ENCODE measurements at regions not wholly inside any gene's neighbourhood (a gene's known extent, or its start where the extent isn't known, plus 50 kb on each side); places are given as distances from the start of the nearest gene placed in this dataset.

DNA sequence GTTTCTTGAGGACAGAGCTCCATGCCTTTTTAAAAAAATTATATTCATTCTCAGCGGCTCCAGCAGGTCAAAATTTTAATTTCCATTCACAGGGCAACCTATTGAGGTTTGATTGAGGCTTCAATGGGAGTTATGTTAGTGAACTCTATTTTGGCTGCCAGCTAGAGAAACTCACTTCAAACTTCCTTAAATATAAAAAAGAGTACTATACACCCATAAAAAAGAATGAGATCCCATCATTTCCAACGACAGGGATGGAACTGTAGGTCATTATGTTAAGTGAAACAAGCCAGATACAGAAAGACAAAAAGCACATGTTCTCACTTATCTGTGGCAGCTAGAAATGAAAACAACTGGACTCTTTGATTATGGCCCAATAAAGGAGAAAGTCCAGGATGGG, 176.8 kb upstream of the IL12B start:
- no peak overlapping the region for H3K9ac ChIP-seq (ENCODE audit: low read length in 5 of 5)
- no peaks in the 10 kb centered on the region for H3K9me3 ChIP-seq (ENCODE audit: control insufficient read depth in 5 of 5, low read length in 5 of 5)
- H3K4me1 ChIP-seq (ENCODE audit: control insufficient read depth in 5 of 5, insufficient read depth in 5 of 5, low read length in 5 of 5): peaks cover 0 to 4% (median 3%) of the 10 kb centered on the region in 5 donors
- H3K36me3 ChIP-seq (ENCODE audit: control insufficient read depth in 5 of 5, insufficient read depth in 5 of 5, low read length in 5 of 5): no peaks in the 10 kb centered on the region
- H3K4me3 ChIP-seq (ENCODE audit: low read depth in 1 of 5, low read length in 5 of 5): no peak overlapping the region
- H3K27ac ChIP-seq (ENCODE audit: low read depth, low read length): no peak overlapping the region
- H3K27me3 ChIP-seq (ENCODE audit: control insufficient read depth in 5 of 5, insufficient read depth in 4 of 5, low read length in 5 of 5): peaks cover 0 to 2% (median 0%) of the 10 kb centered on the region in 5 donors

DNA sequence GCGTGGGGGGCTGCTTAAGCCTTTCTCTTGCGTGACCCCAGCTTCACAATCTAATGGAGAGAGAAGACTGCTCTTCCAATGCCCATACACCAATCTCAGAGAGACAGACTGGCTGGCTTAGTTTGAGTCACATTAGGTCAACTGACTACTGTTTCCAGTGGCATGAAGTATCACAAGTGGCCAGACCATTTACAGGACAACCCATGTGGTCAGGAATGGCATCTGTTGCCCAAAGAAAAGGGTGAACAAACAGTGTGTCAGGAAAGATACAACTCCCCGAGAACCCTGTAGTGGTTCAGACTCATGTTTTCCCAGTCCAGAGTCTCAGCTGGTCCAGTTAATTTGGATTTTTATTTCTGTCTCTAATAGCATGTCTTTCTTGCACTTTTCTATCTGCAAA, 177.4 kb upstream of the IL12B start:
- H3K27ac ChIP-seq (ENCODE audit: low read depth, low read length): no peak overlapping the region
- H3K4me1 ChIP-seq (ENCODE audit: control insufficient read depth in 5 of 5, insufficient read depth in 5 of 5, low read length in 5 of 5): peaks cover 0 to 4% (median 3%) of the 10 kb centered on the region in 5 donors
- no peaks in the 10 kb centered on the region for H3K36me3 ChIP-seq (ENCODE audit: control insufficient read depth in 5 of 5, insufficient read depth in 5 of 5, low read length in 5 of 5)
- peaks cover 0 to 5% (median 0%) of the 10 kb centered on the region in 5 donors for H3K27me3 ChIP-seq (ENCODE audit: control insufficient read depth in 5 of 5, insufficient read depth in 4 of 5, low read length in 5 of 5)
- no peak overlapping the region for H3K4me3 ChIP-seq (ENCODE audit: low read depth in 1 of 5, low read length in 5 of 5)
- no peaks in the 10 kb centered on the region for H3K9me3 ChIP-seq (ENCODE audit: control insufficient read depth in 5 of 5, low read length in 5 of 5)
- no peak overlapping the region for H3K9ac ChIP-seq (ENCODE audit: low read length in 5 of 5)

DNA sequence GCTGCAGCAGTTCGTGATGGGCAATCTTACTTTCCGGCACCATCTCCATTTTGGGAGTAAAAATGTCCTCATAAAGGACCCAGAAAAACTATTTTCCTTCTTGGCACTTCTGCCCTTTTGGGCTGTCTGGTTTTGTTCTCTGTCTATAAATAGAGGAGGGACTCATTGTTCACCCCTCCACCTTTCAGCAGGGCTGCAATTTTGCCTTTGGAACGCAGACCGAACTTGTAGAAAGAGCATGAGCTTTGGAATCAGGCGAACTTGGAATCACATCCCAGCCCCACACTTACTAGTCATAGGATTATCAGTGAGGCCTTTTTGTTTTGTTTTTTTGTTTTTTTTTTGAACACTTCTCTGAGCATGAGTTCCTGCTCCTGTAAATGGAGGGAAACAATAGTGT, 178.1 kb upstream of the IL12B start:
- Histone ChIP-seq H3K36me3 (ENCODE audit: control insufficient read depth in 5 of 5, insufficient read depth in 5 of 5, low read length in 5 of 5) (no peaks in the 10 kb centered on the region), H3K9ac (ENCODE audit: low read length in 5 of 5) (no peak overlapping the region), H3K27ac (ENCODE audit: low read depth, low read length) (no peak overlapping the region), H3K27me3 (ENCODE audit: control insufficient read depth in 5 of 5, insufficient read depth in 4 of 5, low read length in 5 of 5) (peaks cover 0 to 5% (median 0%) of the 10 kb centered on the region in 5 donors), H3K9me3 (ENCODE audit: control insufficient read depth in 5 of 5, low read length in 5 of 5) (no peaks in the 10 kb centered on the region), H3K4me3 (ENCODE audit: low read depth in 1 of 5, low read length in 5 of 5) (no peak overlapping the region), H3K4me1 (ENCODE audit: control insufficient read depth in 5 of 5, insufficient read depth in 5 of 5, low read length in 5 of 5) (peaks cover 0 to 4% (median 3%) of the 10 kb centered on the region in 5 donors)

DNA sequence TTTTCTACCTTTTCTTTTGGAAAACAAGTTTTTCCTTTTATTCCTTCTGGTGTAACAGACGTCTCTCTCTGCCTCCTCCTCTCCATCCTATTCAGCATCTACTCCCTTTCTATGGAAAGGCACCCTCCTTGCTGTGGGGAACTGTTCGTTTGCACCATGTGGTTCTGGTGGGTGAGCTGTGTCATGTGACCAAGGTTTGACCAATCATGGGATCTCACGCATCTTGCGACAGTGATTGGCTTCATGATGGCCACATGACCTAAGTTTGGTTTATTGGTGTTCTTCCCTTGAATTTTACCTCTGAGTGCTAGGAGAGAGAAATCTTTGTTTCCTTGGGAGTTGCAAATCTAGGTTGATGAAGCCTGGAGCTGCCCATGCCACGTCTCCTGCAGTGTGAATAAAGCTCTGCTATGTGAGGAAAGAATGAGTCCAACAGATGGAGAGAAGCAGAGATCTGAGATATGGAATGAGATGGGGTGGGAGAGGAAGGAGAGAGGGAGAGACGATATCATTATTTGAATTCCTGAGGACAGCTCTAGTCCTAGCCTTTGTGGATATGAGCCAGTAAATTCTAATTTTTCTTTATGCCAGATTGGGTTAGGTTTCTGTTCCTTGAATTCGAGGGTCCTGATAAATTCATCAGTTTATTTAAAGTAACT, 178.8 kb upstream of the IL12B start:
- Histone ChIP-seq H3K27ac (ENCODE audit: low read depth, low read length) (no peak overlapping the region), H3K4me1 (ENCODE audit: control insufficient read depth in 5 of 5, insufficient read depth in 5 of 5, low read length in 5 of 5) (peaks cover 0 to 4% (median 3%) of the 10 kb centered on the region in 5 donors), H3K4me3 (ENCODE audit: low read depth in 1 of 5, low read length in 5 of 5) (no peak overlapping the region)

DNA sequence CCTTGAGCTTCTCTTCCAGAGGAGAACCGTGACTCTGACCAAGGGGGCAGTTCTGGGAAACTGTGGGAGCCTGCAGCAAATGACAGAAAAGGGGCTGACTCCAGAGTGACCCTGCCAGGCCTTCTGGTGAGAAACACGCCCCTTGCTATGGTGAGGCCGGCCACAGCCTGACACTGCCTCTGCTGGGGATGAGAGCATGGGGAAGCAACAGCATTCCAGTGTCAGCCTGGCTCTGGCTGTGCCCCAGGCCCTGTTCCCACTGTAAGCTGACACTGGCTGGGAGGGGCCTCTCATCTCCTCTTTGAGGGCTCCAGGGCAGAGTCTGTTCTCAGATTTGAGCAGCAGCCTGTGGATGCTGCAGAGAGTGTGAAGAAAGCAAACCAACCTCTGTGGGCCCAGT, 180.0 kb upstream of the IL12B start:
- Histone ChIP-seq H3K36me3 (ENCODE audit: control insufficient read depth in 5 of 5, insufficient read depth in 5 of 5, low read length in 5 of 5) (no peaks in the 10 kb centered on the region), H3K4me3 (ENCODE audit: low read depth in 1 of 5, low read length in 5 of 5) (no peak overlapping the region), H3K27me3 (ENCODE audit: control insufficient read depth in 5 of 5, insufficient read depth in 4 of 5, low read length in 5 of 5) (peaks cover 0 to 5% (median 5%) of the 10 kb centered on the region in 5 donors), H3K9me3 (ENCODE audit: control insufficient read depth in 5 of 5, low read length in 5 of 5) (no peaks in the 10 kb centered on the region), H3K4me1 (ENCODE audit: control insufficient read depth in 5 of 5, insufficient read depth in 5 of 5, low read length in 5 of 5) (peaks cover 0 to under 1% (median 0%) of the 10 kb centered on the region in 5 donors), H3K9ac (ENCODE audit: low read length in 5 of 5) (no peak overlapping the region), H3K27ac (ENCODE audit: low read depth, low read length) (no peak overlapping the region)

More for the DNA sequence above, 178.8 kb upstream of the IL12B start:
- Histone ChIP-seq H3K27me3 (ENCODE audit: control insufficient read depth in 5 of 5, insufficient read depth in 4 of 5, low read length in 5 of 5) (peaks cover 0 to 5% (median 0%) of the 10 kb centered on the region in 5 donors), H3K9me3 (ENCODE audit: control insufficient read depth in 5 of 5, low read length in 5 of 5) (no peaks in the 10 kb centered on the region), H3K36me3 (ENCODE audit: control insufficient read depth in 5 of 5, insufficient read depth in 5 of 5, low read length in 5 of 5) (no peaks in the 10 kb centered on the region), H3K9ac (ENCODE audit: low read length in 5 of 5) (no peak overlapping the region)

DNA sequence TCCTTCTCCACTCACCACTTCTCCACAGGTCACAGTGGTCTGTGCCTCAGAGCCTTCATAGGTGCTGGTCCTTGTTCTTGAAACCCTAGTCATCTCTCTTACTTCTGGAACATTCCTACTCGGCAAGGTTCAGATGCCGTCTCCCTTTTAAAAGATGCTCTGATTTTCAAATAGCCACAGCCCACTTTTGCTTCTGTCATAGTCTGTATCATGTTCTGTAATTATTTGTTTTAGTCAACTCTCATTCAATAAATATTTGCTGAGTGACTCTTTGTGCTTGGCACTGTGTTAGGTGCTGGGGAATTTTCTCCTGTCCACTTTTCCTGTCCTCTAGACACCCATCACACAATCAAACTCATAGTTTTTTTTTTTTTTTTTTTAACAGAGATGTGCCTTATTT, 181.3 kb upstream of the IL12B start:
- no peaks in the 10 kb centered on the region for H3K4me1 ChIP-seq (ENCODE audit: control insufficient read depth in 5 of 5, insufficient read depth in 5 of 5, low read length in 5 of 5)
- no peak overlapping the region for H3K27ac ChIP-seq (ENCODE audit: low read depth, low read length)
- H3K36me3 ChIP-seq (ENCODE audit: control insufficient read depth in 5 of 5, insufficient read depth in 5 of 5, low read length in 5 of 5): no peaks in the 10 kb centered on the region
- H3K9ac ChIP-seq (ENCODE audit: low read length in 5 of 5): no peak overlapping the region
- H3K27me3 ChIP-seq (ENCODE audit: control insufficient read depth in 5 of 5, insufficient read depth in 4 of 5, low read length in 5 of 5): peaks cover 0 to 8% (median 5%) of the 10 kb centered on the region in 5 donors
- H3K9me3 ChIP-seq (ENCODE audit: control insufficient read depth in 5 of 5, low read length in 5 of 5): no peaks in the 10 kb centered on the region
- no peak overlapping the region for H3K4me3 ChIP-seq (ENCODE audit: low read depth in 1 of 5, low read length in 5 of 5)

DNA sequence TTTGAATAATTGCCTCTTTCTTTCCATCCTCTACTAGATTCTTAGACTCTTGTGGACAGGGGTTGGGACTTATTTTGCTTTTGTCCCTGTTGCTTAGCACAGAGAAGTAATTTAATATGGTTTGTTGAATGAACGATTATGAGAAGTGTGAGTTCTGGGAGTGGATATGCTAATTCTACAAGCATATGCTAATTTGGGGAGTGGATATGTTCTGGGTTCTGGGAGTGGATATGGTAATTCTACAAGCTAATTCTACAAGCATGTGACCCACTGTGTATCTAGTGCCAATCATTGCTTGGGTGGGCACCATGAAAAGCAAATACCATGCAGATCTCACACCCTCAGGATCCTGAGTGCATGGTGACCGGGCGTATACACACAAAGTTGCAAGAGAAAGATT, 181.8 kb upstream of the IL12B start:
- H3K27me3 ChIP-seq (ENCODE audit: control insufficient read depth in 5 of 5, insufficient read depth in 4 of 5, low read length in 5 of 5): peaks cover 0 to 8% (median 5%) of the 10 kb centered on the region in 5 donors
- H3K9me3 ChIP-seq (ENCODE audit: control insufficient read depth in 5 of 5, low read length in 5 of 5): no peaks in the 10 kb centered on the region
- H3K27ac ChIP-seq (ENCODE audit: low read depth, low read length): no peak overlapping the region
- H3K9ac ChIP-seq (ENCODE audit: low read length in 5 of 5): no peak overlapping the region
- H3K4me1 ChIP-seq (ENCODE audit: control insufficient read depth in 5 of 5, insufficient read depth in 5 of 5, low read length in 5 of 5): no peaks in the 10 kb centered on the region
- H3K36me3 ChIP-seq (ENCODE audit: control insufficient read depth in 5 of 5, insufficient read depth in 5 of 5, low read length in 5 of 5): no peaks in the 10 kb centered on the region
- H3K4me3 ChIP-seq (ENCODE audit: low read depth in 1 of 5, low read length in 5 of 5): no peak overlapping the region

DNA sequence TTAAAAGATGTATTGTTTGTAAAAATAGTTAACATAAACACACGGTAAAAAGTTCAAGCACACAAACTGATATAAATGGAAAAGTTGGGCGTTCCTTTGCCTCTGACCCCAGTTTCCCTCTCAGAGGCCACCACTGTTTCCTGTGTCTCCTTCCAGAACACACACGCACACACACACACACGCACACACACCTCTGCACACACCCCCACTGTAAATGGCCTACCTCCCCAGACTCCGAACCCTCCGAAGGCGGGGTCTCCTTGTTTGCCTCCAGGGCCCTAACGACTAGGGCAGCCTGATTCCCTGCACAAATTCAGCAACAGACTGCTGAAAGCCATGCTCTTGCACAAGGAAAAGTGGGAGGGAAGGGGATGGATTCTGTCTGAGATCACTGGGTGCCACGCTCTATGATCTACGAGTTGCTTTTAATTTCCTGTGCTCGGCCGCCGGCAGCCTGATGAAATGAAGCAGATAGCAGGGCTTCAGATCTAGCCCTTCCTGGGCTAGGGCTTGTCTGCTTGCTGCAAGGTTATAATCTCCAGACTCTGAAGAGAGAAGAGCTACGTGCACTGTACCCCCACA, 184.0 kb upstream of the IL12B start:
- Histone ChIP-seq H3K27ac (ENCODE audit: low read depth, low read length) (no peak overlapping the region), H3K9me3 (ENCODE audit: control insufficient read depth in 5 of 5, low read length in 5 of 5) (no peaks in the 10 kb centered on the region), H3K4me3 (ENCODE audit: low read depth in 1 of 5, low read length in 5 of 5) (no peak overlapping the region), H3K36me3 (ENCODE audit: control insufficient read depth in 5 of 5, insufficient read depth in 5 of 5, low read length in 5 of 5) (no peaks in the 10 kb centered on the region), H3K4me1 (ENCODE audit: control insufficient read depth in 5 of 5, insufficient read depth in 5 of 5, low read length in 5 of 5) (no peaks in the 10 kb centered on the region), H3K9ac (ENCODE audit: low read length in 5 of 5) (no peak overlapping the region), H3K27me3 (ENCODE audit: control insufficient read depth in 5 of 5, insufficient read depth in 4 of 5, low read length in 5 of 5) (peaks cover 0 to 8% (median 5%) of the 10 kb centered on the region in 5 donors)

DNA sequence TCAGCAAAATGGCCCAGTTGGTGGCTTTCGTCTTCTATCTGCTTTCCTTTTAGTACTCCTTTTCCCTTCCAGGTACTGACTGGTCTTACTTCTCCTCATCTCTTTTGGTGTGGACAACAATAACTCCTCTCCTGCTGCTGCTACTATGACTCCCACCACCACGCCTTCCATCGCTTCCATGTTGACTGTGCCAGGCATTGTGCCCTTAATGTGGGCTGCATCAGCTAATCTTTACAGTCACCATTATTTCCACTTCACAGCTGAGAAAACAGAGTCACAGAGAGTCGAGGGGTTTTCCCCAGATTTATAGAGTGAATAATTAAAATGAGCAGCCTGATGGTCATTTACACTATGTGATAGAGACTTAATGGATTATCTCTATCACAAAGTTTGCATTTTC, 184.9 kb upstream of the IL12B start:
- Histone ChIP-seq H3K9me3 (ENCODE audit: control insufficient read depth in 5 of 5, low read length in 5 of 5) (no peaks in the 10 kb centered on the region), H3K27me3 (ENCODE audit: control insufficient read depth in 5 of 5, insufficient read depth in 4 of 5, low read length in 5 of 5) (peaks cover 0 to 8% (median 5%) of the 10 kb centered on the region in 5 donors), H3K4me1 (ENCODE audit: control insufficient read depth in 5 of 5, insufficient read depth in 5 of 5, low read length in 5 of 5) (no peaks in the 10 kb centered on the region), H3K36me3 (ENCODE audit: control insufficient read depth in 5 of 5, insufficient read depth in 5 of 5, low read length in 5 of 5) (no peaks in the 10 kb centered on the region), H3K4me3 (ENCODE audit: low read depth in 1 of 5, low read length in 5 of 5) (no peak overlapping the region), H3K9ac (ENCODE audit: low read length in 5 of 5) (no peak overlapping the region), H3K27ac (ENCODE audit: low read depth, low read length) (no peak overlapping the region)

DNA sequence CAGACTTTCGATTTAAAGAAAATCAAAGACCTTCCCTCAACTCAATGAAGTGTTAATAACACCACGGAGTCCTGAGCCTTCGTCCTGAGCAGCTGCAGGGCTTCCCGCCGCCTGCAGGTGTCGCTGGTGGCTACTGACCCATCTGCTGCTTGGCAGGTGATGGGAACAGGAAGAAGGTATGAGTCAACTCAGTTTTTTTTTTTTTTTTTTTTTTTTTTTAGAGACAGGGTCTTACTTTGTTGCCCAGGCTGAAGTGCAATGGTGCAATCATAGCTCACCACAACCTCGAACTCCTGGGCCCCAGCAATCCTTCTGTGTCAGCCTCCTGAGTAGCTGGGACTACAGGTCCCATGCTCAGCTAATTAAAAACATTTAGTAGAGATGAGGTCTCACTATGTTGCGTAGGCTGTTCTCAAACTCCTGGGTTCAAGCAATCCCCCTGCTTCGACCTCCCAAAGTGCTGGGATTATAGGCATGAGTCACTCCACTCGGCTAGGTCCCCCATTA, 185.7 kb upstream of the IL12B start:
- Histone ChIP-seq H3K4me3 (ENCODE audit: low read depth in 1 of 5, low read length in 5 of 5) (no peak overlapping the region), H3K9me3 (ENCODE audit: control insufficient read depth in 5 of 5, low read length in 5 of 5) (no peaks in the 10 kb centered on the region), H3K27ac (ENCODE audit: low read depth, low read length) (no peak overlapping the region), H3K4me1 (ENCODE audit: control insufficient read depth in 5 of 5, insufficient read depth in 5 of 5, low read length in 5 of 5) (no peaks in the 10 kb centered on the region), H3K9ac (ENCODE audit: low read length in 5 of 5) (no peak overlapping the region), H3K27me3 (ENCODE audit: control insufficient read depth in 5 of 5, insufficient read depth in 4 of 5, low read length in 5 of 5) (peaks cover 0 to 8% (median 5%) of the 10 kb centered on the region in 5 donors), H3K36me3 (ENCODE audit: control insufficient read depth in 5 of 5, insufficient read depth in 5 of 5, low read length in 5 of 5) (no peaks in the 10 kb centered on the region)

All from subcutaneous abdominal adipose tissue (tissue), 5 donors.